HPDE6-E6E7 (cell line): ENCODE measurements at regions not wholly inside any gene's neighbourhood (a gene's known extent, or its start where the extent isn't known, plus 50 kb on each side); places are given as distances from the start of the nearest gene placed in this dataset.
"Not testable (repeated sequence)": the region's sequence is repeated elsewhere in the genome, so short reads cannot be mapped to it uniquely, and the experiment has no call there.

Experiments
- DNase-seq: peaks from one replicate; pipeline ENCODE4 v3.0.0; 2011; ENCODE audit warnings: missing footprints; ENCODE audit errors: extremely low spot score

- DNase-seq, result not testable (repeated sequence)
Observed at GRCh38 chr2:76697439-76697838, 824.7 kb downstream of the LRRTM4 start.

DNA sequence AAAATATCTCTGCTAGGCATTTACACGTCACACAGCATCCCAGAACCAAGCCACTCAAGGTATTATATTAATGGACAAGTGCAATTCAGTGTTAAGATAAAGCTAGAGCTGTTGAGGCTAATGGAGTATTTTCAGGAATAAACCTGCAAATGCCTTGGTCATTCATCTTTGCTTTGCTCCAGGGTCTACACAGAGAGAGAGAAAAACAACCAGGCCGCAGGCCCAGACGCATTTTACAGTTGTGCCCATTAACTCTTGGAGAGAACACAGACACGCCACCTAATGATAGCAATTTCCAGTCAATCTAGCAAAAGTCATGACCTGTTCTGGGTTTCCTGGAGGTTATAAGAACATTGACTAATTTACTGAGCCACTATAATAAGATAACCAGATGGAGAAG, 829.3 kb downstream of the LRRTM4 start:
- no peak for DNase-seq

- DNase-seq, result no peak
Observed at GRCh38 chr2:76688732-76689131, 833.4 kb downstream of the LRRTM4 start.

- no peak for DNase-seq
Observed at GRCh38 chr2:76687923-76688322, 834.3 kb downstream of the LRRTM4 start.

GRCh38 chr2:76684756-76685155, 837.4 kb downstream of the LRRTM4 start:
- DNase-seq, result no peak

DNA sequence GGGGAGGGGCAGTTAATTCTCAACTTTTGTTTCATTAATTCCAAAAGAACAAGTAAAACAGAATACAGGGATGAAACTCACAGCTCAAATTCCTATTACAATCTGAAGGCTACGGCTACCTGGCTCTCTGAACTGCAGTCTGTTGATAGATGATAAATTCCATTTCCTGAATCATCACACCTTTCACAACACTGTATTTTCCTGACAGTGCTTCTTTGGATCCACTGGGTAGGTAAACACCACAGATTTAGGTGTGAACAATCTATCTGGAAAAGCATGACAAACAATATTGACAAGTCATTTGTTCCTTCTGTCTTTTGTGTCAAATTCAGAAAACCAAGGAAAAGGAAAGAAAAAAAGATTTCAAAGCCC, 843.2 kb downstream of the LRRTM4 start:
- DNase-seq, result peak; percentile 1

DNA sequence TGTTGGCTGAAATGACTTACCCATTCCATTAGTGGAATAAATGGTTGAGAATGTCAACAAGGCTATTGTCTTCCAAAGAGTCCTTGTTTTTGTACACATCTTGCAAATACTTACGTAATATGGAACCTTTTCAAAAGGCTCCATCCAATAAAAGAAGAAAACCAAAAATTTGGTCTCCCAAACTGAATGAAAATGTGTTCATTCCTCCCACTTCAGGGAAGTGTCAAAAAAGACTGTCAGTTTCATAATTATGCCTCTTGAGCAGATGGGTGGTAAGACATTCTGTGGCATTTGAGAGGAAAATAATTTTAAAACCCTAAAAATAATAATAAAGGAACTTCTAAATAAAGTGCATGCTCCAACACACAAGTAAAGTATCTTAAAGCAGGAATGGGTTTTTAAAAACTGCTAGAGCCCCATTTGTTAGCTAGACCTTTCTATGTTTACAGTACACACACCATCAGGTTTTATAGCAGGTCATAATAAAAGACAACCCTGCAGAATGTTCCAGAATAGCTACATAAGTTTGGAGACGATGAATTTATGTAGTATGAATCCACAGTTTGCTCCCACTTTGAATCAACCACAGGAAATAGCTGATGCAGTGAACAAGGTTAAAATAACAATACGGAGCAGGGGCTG, 843.7 kb downstream of the LRRTM4 start:
- DNase-seq, result no peak

DNA sequence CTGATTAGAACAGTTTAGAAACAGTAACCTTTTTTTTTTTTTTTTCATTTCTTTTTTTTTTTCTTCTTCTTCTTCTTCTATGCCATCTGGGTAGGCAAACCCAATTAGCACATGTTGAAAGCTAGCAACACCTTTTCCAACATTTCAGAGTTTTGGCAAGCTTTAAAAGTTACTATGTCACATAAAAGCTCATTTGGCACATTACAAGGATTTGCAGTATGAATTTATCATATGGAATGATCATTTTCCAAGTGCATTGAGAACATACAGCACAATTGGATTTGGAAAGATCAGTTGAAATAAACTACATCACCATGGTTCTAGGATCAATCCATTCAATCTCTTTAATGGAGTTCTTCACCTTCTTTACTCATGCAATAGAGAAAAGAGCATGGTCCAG, 847.0 kb downstream of the LRRTM4 start:
- DNase-seq, result no peak

DNA sequence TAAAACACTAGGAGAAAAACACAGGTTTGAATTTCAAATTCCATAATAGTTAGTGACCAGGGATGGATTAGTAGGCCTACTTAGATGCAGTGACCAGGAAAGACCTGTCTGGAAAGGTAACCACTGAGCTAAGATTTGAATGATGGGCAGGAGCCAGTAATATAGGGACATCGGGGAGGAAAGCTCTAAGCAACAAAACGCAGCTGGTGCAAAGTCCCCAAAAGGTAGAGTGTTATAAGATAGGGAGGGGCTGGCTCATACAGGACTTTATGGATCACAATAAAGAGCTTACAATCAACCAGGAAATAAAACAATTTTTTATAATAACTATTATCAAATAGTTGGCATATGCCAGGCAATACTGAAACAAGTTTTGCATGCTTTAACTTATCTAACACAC, 849.4 kb downstream of the LRRTM4 start:
- no peak for DNase-seq

GRCh38 chr2:76669966-76670465, 852.2 kb downstream of the LRRTM4 start:
- no peak for DNase-seq

- no peak for DNase-seq
Observed at GRCh38 chr2:76668279-76668678, 853.9 kb downstream of the LRRTM4 start.

DNA sequence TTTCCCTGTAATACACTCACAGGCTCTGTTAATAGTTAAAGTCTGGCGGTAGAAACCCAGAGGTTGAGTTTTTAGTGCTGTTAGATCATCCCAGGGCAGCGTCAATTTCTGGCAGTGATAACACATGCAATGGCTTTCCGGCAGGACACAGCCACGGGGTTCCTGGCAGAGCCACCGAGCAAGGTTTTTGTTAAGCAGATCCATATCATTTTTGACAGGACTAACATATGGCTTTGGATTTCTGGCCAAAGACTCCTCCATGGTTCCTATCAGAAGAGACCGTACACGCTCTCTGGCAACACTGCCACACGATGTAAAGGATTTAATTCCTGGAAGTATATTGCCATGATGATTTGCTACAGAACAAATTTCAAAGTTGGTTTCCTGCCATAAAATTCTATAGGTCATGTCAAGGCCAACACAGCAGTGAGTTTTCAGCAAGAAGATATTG, 854.3 kb downstream of the LRRTM4 start:
- DNase-seq, result no peak

- DNase-seq, result no peak
Observed at GRCh38 chr2:76642129-76642528, 880.0 kb downstream of the LRRTM4 start.

DNA sequence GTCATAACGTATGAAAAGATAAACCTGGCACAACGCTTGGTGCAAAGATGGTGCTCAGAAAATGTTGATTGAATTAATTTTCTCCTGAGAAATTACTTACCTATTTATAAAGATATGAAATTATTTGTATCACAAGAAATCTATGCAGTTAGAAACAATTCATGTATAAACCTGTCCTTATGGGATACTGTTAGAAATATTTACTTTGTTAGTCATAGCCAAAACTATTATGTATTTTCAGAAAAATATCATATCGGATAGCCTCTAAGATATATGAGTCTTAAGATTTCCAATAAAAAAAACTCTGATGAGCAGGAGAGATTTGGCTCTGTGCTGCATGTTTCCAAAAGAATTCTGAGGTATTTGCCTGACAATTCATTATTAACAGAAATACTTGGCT, 880.7 kb downstream of the LRRTM4 start:
- no peak for DNase-seq

DNA sequence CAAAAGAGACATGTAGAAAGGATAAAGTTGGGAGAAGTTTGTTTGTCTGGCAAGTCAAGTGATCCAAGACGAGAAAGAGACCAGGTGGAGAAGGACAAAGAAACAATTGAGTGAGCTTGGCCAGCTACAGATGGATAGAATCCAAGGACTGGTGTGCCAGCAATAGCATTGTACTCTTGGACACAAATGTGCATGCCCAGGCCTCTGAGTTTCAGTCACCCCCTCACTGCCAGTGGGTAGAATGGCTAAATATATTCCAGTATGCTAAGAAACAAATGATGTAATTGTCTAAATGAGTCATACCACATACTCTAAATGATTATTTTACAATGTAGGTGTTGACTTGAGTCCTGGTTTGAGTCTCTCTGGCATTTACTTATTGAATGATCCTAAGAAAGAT, 881.3 kb downstream of the LRRTM4 start:
- DNase-seq, result peak; percentile 13

- no peak for DNase-seq
Observed at GRCh38 chr2:76639171-76639680, 883.0 kb downstream of the LRRTM4 start.

DNA sequence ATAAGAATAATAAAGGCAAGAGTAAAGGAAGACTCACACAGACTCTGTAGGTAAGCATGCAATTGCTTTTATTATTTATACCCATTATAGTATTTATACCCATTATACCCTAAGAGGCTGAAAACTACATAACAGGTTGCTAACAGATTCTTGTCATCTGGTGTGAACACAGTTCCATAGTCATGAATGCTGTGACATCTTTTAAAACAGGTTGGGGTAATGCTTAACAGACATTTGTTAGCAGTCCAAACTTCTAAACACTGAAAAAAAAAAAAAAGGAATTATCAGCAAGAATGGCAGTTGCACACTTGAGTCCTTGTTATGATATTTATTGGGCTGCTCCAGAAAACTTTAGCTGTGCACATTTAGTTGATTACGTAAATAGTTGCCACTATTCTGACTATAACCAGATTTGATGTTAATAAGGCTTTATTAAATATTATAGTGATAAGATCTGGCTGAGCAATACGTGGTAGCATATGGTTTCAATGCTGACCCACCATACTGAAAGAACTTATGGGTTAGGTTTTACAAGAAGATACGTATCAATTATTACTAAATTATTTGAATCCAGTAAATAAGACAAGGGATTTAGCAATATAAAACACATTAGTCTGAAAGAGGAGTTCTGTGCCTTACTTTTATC, 888.8 kb downstream of the LRRTM4 start:
- DNase-seq, result no peak

DNA sequence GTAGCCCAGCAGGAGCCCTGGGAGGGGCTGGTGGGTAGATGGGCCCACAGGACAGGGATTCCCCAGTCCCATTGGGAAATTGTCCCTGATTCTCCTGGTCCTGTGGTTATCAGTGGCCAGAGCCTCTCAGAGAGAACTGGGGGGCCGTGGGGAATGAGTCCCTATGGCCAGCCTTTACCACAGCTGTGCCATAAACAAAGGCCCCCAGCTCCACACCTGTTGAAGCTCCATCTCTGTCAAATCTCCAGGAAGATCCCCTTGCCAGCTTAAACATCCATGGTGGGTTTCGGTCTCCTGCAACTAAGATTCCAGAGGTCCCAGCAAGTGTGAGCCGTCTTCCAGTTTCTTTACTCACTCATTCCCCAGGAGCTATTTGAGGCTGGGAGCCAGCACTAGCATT, 897.1 kb downstream of the LRRTM4 start:
- no peak for DNase-seq

DNA sequence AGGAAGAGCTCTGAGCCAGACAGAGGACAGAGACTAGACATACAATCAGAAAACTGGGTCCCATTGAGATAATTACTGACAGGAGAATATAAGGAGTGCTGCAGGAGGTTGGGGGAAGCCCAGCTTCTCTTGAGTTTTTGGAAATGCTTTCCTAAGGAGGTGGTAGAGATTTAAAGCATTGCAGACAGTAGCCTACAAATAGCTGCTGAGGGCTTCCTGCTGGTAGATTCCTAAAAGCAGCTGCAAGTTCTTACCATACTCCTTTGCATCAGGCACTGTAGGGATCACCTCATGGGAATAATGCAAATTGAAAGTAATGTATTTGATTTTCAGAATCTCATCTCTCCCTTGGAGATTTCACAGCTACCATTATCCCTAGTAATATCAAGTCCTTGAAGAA, 902.6 kb upstream of the GCFC2 start:
- no peak for DNase-seq

- DNase-seq, result no peak
Observed at GRCh38 chr2:76612764-76613163, 902.0 kb upstream of the GCFC2 start.

GRCh38 chr2:76610451-76610850, 899.7 kb upstream of the GCFC2 start:
- DNase-seq, result no peak

DNA sequence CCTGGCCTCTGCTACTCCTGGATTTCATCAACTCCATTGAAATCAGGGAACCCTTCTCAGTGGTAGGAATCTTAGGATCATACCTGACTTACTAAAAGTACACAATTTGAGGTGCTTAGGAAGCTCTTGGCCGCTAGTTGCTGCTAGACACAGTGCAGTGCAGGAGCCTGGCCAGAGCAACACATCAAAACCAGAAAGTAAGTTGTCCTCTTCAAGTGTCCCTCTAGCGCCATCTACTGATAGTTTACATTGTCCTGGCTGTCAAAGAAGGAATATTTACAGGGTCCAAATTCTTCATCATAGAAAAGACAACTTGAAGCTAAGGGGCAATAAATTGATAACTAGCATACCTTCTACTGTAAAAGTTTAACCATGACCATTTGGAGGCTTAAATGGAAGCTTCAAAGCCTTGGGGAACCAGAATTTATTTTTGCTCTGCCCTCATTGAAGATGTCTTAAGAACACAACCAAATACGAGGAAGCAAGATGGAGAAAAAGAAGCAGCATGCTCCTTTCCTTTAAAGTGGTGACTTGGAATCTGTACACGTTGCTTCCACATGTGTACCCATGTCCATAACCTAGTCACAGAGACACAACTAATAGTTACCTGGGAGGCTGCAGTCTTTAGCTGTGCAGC, 889.1 kb upstream of the GCFC2 start:
- peak; percentile 52 for DNase-seq

GRCh38 chr2:76584474-76584873, 873.8 kb upstream of the GCFC2 start:
- no peak for DNase-seq
